WERI-Rb-1 (cell line): ENCODE measurements at regions not wholly inside any gene's neighbourhood (a gene's known extent, or its start where the extent isn't known, plus 50 kb on each side); places are given as distances from the start of the nearest gene placed in this dataset.

ENCODE experiments used
- DNase-seq: peaks from one replicate; pipeline ENCODE4 v3.0.0-alpha.2; 2020
- H3K27ac ChIP-seq: fragments of 250-450 bp; sonication (Bioruptor Pico); 2 replicates; pipeline ENCODE4 v1.5.1; 2020; ENCODE audit warnings: mild to moderate bottlenecking, moderate library complexity
- H3K27me3 ChIP-seq: fragments of 250-450 bp; sonication (Bioruptor Pico); 2 replicates; pipeline ENCODE4 v1.5.1; 2021; ENCODE audit warnings: mild to moderate bottlenecking, low read depth, moderate library complexity; ENCODE audit not compliant: insufficient read depth, severe bottlenecking
- H3K36me3 ChIP-seq: fragments of 250-450 bp; sonication (Bioruptor Pico); 2 replicates; pipeline ENCODE4 v1.5.1; 2020; ENCODE audit warnings: mild to moderate bottlenecking, moderate library complexity
- H3K4me3 ChIP-seq: 2 replicates; pipeline ENCODE4 v1.5.1; 2011; ENCODE audit warnings: low read depth, mild to moderate bottlenecking, control low read depth, low read length
- H3K9me3 ChIP-seq: fragments of 250-450 bp; sonication (Bioruptor Pico); 2 replicates; pipeline ENCODE4 v1.5.1; 2021; ENCODE audit warnings: mild to moderate bottlenecking, moderate library complexity; ENCODE audit not compliant: severe bottlenecking
- CTCF ChIP-seq: IDR thresholded peaks from 2 replicates; pipeline ENCODE4 v1.5.1; 2011; ENCODE audit warnings: low read depth, mild to moderate bottlenecking, control low read depth, inconsistent platforms, low read length

DNA sequence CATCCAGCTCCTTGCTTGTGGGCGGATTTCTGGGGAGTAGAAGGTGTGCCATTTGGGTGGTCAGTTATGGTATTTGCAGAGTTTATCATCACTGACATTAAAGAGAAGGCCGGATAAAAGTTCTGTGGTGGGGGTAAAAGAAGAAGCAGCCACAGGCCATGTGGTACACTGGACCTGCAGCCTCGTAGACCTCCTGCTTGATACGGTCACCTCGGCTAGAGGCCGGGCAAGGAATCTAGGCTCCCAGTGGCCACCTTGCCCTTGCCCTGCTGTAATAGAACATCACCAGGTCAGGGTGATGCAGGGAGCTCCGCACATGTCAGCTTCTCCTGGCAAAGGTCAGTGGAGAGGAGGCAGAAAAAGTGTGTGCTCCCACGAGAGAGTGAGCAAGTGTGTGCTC lies 376.1 kb upstream of the IRX4 start:
- DNase-seq: no peak
- Histone ChIP-seq H3K27me3 (peaks cover 83% of the 10 kb centered on the region), H3K27ac (no peak overlapping the region), H3K9me3 (no peaks in the 10 kb centered on the region), H3K36me3 (no peaks in the 10 kb centered on the region), H3K4me3 (no peak overlapping the region)
- no peak for TF ChIP-seq CTCF

DNA sequence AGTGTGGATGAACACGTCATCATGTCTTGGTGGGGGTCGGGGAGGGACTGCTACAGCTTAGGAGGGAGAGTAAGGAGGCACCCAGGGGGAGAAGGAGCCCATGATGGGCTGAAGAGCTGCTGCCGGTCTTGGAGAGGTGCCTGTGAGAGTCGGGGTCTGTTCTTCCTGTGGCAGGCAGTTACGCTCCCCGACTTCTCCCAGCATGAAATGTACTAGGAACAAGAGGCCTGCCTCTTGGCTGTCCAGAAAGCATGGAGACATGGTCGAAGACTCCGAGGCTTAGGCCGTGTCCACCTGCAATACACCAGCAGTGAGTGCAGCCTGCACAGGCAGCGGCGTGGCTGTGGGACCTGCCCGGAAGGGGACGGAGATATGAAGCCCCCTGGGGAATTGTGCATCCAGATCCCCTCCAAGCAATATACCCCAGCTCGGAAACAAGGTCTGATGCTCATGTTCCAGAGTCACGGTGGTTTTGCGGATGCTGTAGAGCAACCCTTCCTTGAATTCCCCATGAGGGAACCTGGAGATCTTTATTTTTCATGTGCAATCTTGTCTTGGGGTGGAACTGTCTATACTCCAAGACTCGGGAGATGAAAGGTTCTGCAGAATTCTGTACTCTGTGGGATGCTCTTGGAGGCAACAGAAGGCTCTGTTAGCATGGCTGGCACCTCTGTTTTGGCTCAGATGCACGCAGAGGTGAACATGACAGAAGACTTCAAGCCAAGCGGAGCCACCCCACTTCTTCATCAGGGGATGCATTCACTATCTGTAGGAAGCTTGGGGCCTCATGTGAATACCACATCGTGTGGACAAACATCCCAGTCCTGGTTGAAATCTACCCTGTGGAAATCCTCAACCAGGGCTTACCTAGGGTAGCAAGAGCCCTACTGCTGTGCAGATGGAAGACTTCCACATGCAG lies 374.9 kb upstream of the IRX4 start:
- TF ChIP-seq CTCF: no peak
- Histone ChIP-seq H3K9me3 (no peaks in the 10 kb centered on the region), H3K36me3 (no peaks in the 10 kb centered on the region), H3K4me3 (no peak overlapping the region), H3K27ac (no peak overlapping the region), H3K27me3 (peaks cover 80% of the 10 kb centered on the region)
- DNase-seq: no peak

DNA sequence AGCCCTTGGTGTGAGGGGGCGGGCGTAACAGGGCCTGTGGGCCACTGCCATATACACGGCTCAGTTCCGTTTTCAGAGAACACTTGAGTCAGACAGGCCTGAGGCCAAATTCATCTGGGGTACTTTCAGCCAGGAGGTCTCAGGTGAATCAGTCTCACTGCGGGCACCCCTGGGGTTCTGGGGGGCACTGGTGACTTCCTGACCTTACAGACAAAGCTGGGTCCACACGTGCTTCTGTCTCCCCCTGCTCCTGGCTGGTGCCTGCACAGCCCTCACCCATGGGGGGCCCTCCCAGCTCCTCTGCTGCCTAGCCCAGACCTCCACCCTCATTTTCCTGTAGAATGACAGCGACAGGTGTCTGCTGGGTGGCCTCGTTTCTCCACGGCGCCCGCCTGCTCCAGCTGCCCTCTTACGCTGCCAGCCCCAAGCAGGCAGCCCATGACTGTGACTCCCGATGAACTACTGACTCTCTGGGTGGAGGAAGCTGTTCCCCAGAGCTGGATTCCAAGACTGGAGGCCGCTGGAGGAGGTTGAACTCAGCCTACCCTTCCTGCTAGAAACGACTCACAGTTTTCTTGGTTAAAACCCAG lies 374.1 kb upstream of the IRX4 start:
- no peaks in the 10 kb centered on the region for H3K9me3 ChIP-seq
- DNase-seq: no peak
- H3K27me3 ChIP-seq: peaks cover 80% of the 10 kb centered on the region
- no peaks in the 10 kb centered on the region for H3K36me3 ChIP-seq
- no peak overlapping the region for H3K27ac ChIP-seq
- no peak for TF ChIP-seq CTCF
- H3K4me3 ChIP-seq: no peak overlapping the region

GRCh38 chr5:2255915-2256690 lies 373.4 kb upstream of the IRX4 start:
- peaks cover 80% of the 10 kb centered on the region for H3K27me3 ChIP-seq
- TF ChIP-seq CTCF: no peak
- no peak overlapping the region for H3K27ac ChIP-seq
- DNase-seq: no peak
- no peak overlapping the region for H3K4me3 ChIP-seq
- H3K36me3 ChIP-seq: no peaks in the 10 kb centered on the region
- H3K9me3 ChIP-seq: no peaks in the 10 kb centered on the region

DNA sequence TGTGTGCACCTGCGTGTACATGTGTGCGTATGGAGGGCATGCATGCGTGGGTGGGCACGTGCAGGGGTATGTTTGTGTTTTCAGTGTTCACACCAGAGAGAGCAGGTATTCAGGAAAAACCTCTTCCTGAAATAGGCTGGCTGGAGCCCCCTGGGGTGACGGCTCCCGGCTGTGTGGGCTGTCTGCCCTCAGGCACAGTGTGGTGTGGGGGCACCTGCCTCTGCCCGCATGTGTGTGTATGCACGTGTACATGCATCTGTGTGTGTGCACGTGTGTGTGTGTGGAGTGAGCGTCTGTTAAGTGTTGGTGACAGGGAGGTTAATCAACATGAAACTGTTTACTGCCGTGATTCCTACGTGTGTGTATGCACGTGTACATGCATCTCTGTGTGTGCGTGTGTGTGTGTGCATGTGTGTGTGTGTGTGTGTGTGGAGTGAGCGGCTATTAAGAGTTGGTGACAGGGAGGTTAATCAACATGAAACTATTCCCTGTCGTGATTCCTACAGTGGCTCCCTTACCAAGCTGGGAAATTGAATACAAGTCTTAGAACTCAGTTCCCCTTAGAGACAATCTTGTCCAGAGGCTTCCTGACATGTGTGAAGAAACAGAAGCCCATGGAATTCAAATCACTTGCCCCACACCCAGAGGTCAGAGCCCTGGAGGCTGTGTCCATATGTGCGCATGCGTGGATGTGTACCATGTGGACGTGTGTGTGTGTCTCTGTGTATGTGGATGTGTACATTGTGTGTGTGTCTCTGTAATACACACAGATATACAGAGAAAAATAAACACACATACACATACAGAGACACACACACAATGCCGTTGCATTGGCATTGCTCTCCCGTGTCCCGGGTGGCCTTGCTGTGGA lies 372.4 kb upstream of the IRX4 start:
- no peak for TF ChIP-seq CTCF
- no peak overlapping the region for H3K27ac ChIP-seq
- H3K9me3 ChIP-seq: no peaks in the 10 kb centered on the region
- H3K27me3 ChIP-seq: peaks cover 80% of the 10 kb centered on the region
- no peak overlapping the region for H3K4me3 ChIP-seq
- DNase-seq: no peak
- H3K36me3 ChIP-seq: no peaks in the 10 kb centered on the region
